GM21381 (cell line): ENCODE measurements at regions not wholly inside any gene's neighbourhood (a gene's known extent, or its start where the extent isn't known, plus 50 kb on each side); places are given as distances from the start of the nearest gene placed in this dataset.
"Not testable (repeated sequence)": the region's sequence is repeated elsewhere in the genome, so short reads cannot be mapped to it uniquely, and the experiment has no call there.

Experiments
- ATAC-seq: cut with Tn5 transposase; IDR thresholded peaks from one replicate; pipeline ENCODE4 v1.9.1; 2021; ENCODE audit warnings: mild to moderate bottlenecking, moderate library complexity; ENCODE audit not compliant: unreplicated experiment

GRCh38 chr5:109630093-109630492, 59.6 kb upstream of the MAN2A1 start:
- no peak for ATAC-seq

DNA sequence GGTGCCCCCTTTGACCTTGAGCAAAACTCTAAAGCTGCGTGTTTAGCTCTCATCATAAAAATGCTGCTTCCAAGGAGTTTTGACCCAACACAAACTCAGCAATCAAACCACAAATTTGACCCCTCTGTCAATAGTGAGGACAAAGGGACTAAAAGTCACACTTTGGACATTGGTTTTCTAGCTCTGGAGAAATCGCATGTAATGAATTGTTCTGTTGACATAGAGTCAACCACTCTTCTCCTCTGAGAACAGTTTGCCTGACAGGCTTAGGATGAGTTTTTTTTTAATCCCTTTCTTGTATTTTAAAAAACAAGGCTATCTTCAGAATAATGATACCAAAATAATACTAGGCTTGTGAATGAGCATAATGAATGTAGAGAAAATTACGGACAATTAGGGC, 61.1 kb upstream of the MAN2A1 start:
- no peak for ATAC-seq

GRCh38 chr5:109621266-109621665, 68.5 kb upstream of the MAN2A1 start:
- not testable (repeated sequence) for ATAC-seq

GRCh38 chr5:109620651-109621050, 69.1 kb upstream of the MAN2A1 start:
- ATAC-seq, result no peak

- no peak for ATAC-seq
Measured at GRCh38 chr5:109619606-109620005, 70.1 kb upstream of the MAN2A1 start.

DNA sequence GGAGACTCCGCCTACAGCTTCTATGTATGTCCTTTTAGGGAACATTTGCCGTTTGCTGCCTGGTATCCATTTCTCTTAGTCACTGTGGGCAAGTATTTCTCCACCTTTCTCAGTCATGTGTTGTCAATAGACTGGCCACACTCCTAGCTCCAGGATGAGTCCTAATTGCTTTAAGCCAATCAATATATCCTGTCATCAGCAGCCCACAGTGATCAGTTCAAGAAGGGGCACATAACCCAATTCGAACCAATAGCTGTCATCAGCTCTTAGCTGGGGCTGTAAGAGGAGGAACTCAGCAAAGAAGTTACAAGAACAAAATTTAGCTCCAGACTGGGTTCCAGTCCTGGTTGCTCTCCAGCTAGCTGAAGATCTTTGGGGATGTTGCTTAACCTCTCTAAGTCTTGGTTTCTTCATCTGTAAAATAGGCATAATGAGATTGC, 70.7 kb upstream of the MAN2A1 start:
- ATAC-seq, result no peak

DNA sequence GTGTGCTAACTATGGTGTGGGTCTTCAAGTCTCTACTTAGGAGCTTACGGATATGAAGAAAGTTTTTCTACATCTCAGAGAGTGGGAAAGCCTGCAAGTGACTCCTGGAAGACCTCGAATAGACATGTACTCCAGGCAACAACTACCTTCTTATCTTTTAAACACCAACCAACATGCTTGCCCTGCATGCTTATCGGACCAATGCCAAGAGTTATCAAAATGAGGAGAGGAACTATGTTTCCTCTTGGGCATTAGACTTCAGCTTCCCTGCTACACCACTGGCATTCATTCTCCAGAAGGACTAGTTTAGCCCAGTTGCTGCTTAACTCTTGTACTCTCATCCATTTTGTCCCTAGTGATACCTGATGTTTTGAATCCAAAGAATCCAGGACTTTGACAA, 74.7 kb upstream of the MAN2A1 start:
- no peak for ATAC-seq

DNA sequence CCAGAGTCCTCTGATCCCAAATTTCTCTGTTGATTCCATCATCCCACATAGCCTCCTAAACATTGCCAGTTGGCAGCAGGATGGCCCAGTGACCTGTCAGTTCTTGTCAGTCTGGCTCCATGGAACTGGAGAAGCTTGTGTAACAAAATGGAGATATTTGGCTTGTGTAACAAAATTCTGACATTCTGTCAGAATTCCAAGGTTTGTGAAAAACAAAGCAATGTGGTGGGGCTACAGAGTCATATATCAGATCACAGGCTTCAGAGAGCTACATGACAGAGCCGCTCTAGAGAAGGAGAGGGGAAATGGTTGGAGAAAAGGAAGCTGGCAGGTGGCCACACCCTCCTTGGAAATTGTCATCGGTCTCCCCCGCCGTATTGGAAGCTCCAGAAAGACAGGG, 75.4 kb upstream of the MAN2A1 start:
- no peak for ATAC-seq

- no peak for ATAC-seq
Measured at GRCh38 chr5:109612278-109612905, 77.3 kb upstream of the MAN2A1 start.

DNA sequence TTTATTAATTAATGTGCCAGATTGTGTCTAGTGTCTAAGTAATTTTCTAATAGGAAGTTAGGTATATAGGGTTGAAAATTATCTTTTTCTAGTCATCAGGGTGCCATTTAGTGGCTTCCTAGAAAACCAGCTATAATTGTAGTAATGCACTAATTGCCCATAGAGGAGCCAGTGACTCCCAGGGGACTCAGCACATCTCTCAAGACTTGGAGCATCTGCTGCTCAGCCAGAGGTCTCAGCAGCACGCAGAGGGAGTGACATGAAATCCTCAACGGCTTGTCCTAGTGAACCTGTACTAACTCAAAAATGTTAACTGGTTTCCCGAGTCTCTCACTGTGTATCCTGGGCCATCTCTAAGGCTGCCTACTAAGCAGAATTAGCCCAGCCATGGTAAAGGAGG, 78.2 kb upstream of the MAN2A1 start:
- ATAC-seq, result no peak

DNA sequence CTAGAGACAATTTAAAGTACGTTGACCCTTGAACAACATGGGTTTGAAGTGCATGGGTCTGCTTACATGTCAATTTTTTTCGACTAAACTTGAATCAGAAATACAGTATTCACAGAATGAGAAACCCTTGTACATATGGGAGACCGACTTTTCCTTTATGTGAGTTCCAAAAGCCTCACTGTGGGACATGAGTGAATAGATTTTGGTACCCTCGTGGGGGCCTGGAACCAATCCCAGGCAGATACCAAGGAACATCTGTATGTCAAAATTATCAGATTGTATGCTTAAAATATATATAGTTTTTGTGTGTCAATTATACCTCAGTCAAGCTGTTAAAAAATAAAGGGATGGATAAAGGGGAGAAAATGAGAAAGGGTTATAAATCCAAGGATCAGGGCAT, 78.7 kb upstream of the MAN2A1 start:
- ATAC-seq, result no peak

DNA sequence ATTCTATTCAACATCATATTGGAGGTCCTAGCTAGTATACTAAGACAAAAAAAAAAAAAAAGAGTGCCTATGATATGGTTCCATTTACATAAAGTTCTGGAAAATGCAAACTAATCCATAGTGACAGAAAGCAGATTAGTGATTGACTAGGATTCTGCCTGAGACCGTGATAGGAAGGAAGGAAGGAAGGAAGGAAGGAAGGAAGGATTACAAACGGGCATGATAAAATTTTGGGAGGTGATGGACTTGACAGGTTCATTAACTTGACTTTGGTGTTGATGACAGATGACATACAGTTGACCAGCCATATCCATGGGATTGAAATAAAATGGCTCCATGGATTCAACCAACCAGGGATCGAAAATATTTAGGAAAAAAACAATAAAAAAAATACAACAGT, 79.1 kb upstream of the MAN2A1 start:
- ATAC-seq, result no peak

DNA sequence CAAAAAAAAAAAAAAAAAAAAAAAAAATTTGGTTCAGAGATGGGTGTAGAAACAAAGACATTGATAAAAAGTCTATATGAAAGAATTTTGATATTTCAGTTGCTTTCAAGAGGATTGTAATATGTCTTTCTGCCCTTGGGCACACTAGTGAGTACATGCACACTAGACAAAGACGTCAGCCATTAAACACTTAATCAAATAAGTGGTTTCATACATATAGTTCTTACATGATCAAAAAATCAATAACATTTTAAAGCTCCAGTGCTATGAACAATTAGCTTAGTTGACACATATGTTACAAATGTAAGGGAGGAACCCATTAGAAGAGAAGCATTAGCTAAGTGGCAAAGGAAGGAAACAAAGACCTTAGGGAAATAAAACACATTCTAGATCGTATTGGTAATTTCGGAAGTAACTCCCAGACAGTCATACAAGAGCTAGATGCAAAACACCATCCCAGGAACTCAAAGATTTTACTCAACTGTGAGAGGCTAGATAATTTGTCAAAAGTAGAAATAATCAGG, 84.5 kb upstream of the MAN2A1 start:
- no peak for ATAC-seq

DNA sequence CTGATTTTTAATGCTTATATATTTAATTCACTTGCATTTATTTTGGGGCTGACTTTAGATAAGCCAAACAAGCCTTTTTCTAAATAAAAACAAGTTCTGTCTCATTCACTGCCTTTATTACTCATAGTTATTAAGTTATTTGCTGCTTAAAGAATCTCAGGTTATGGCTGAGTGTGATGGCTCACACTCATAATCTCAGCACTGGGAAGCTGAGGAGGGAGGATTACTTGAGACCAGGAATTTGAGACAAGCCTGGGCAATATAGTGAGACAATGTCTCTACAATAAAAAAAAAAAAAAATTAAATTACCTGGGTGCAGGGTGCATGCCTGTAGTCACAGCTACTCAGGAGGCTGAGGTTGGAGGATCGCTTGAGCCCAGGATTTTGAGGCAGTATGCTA, 85.0 kb upstream of the MAN2A1 start:
- ATAC-seq, result no peak

GRCh38 chr5:109601736-109602135, 88.0 kb upstream of the MAN2A1 start:
- no peak for ATAC-seq

GRCh38 chr5:109597893-109598292, 91.8 kb upstream of the MAN2A1 start:
- no peak for ATAC-seq

GRCh38 chr5:109594217-109594616, 95.5 kb upstream of the MAN2A1 start:
- ATAC-seq, result no peak

DNA sequence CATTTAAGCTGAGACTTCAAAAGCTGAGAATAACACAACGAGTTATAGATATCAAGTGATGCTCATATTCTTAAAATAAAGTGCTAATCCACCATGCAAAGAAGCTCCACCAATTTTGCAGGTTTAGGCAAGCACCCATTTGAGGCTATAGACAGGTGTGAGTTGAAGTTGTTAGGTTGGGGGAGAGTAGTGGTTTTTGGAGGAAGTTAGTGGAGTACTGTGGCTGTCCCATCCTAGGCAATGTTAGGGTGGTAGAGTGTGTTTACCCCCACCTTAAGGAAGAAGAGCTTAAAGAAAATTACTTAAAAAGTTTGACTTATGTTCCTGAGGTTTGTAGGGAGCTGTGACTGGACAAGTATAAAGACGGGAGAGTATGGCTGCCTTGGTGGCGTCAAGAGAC, 98.9 kb upstream of the MAN2A1 start:
- ATAC-seq, result no peak

DNA sequence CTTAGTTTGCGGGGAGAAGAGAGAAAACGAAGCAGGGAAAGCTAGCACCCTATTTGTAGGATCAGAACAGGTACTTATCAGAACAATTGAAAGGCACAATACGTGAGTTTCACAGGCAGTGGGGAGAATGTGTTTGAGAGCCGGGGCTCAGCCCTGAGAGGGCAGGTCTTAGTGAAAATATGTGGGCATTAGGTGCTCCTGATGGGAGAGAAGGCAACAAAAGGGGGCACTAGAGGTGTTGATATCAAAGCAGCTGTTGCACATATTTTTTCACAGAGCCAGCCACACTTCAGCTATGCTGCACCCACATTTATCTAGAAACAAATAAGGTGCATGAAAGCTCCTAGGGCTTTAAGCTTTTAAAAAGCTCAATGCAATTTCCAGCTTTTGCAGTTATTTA, 99.7 kb upstream of the MAN2A1 start:
- no peak for ATAC-seq

DNA sequence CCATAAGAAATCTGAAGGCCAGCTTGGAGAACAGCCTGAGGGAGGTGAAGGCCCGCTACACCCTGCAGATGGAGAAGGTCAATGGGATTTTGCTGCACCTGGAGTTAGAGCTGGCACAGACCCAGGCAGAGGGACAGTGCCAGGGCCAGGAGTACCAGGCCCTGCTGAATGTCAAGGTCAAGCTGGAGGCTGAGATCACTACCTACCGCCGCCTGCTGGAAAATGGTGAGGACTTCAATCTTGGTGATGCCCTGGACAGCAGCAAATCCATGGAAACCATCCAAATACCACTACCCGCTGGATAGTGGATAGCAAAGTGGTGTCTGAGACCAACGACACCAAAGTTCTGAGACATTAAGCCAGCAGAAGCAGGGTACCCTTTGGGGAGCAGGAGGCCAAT, 100.5 kb upstream of the MAN2A1 start:
- no peak for ATAC-seq

GRCh38 chr5:109588281-109589035, 101.3 kb upstream of the MAN2A1 start:
- no peak for ATAC-seq

- ATAC-seq, result no peak
Measured at GRCh38 chr5:109584986-109585599, 104.6 kb upstream of the MAN2A1 start.
